ENCODE measurements at regions not wholly inside any gene's neighbourhood (a gene's known extent, or its start where the extent isn't known, plus 50 kb on each side); places are given as distances from the start of the nearest gene placed in this dataset.
A peak's percentile ranks its signal among the peaks of the same experiment; 100 is the strongest.
"Not testable (repeated sequence)": the region's sequence is repeated elsewhere in the genome, so short reads cannot be mapped to it uniquely, and the experiment has no call there.

- no peaks in the 10 kb centered on the region for H3K4me1 ChIP-seq (ENCODE audit: control insufficient read depth, insufficient read depth, low read length)
- no peak overlapping the region for H3K9ac ChIP-seq (ENCODE audit: low read length)
- H3K27me3 ChIP-seq (replicated peaks; ENCODE audit: control insufficient read depth, insufficient read depth, low read length) = no peaks in the 10 kb centered on the region
- DNase-seq (ENCODE audit: low read depth) = no peak
- no peak overlapping the region for H3K4me3 ChIP-seq (ENCODE audit: low read length)
- no peaks in the 10 kb centered on the region for H3K9me3 ChIP-seq (ENCODE audit: control insufficient read depth, low read length)
- H3K36me3 ChIP-seq (ENCODE audit: control insufficient read depth, insufficient read depth, low read length, severe bottlenecking) = no peaks in the 10 kb centered on the region
Observed at GRCh38 chr19:21612403-21612872, 107.0 kb downstream of the ZNF429 start.

DNA sequence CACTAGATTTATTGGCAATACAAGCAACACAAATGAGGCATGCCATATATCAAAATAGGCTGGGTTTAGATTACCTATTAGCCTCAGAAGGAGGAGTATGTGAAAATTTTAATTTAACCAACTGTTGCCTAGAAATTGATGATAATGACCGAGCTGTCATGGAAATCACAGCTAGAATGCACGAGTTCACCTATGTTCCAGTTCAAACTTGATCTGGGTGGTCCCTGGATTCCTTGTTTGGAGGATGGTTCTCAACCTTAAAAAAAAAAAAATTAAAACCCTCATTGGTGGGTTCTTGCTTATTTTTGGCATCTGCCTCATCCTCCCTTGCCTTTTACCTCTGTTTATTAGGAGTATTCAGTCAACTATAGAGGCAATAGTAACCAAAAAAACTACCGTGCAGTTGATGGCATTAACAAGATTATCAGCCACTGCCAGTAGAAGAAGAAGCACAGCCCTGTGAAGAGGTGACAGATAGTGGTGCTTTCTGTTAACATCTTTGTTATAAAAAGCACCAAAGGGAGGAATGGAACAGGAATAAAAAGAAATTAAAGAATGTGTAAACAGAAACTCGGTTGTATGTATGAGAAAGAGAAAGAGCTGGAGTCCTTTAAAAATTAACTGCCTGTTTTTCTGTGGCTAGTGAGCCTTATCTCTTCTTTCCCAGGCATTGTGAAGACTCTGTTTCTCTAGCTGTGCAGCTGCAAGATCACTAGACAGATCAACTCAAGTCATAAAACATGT lies 106.4 kb downstream of the ZNF429 start:
- no peak for DNase-seq (ENCODE audit: low read depth)

DNA sequence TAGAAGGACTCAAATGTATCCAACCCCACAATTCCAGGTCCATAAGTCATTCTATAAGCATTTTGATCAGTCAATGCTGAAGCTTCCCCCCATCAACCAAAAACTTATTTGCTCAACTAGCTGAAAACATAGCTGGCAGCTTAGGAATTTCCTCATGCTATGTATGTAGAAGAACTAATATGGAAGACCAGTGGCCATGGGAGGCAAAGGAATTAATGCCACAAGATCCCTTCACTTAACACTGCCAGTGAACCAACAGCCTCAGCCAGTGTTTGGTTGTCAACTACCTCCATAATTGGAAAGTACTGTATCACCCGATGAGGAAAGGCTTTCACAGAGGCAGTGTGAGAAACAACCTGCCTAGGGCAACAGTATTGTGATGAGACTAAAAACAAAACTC lies 105.4 kb downstream of the ZNF429 start:
- H3K36me3 ChIP-seq (ENCODE audit: control insufficient read depth, insufficient read depth, low read length, severe bottlenecking) = no peaks in the 10 kb centered on the region
- DNase-seq (ENCODE audit: low read depth) = no peak
- no peak overlapping the region for H3K9ac ChIP-seq (ENCODE audit: low read length)
- no peaks in the 10 kb centered on the region for H3K27me3 ChIP-seq (replicated peaks; ENCODE audit: control insufficient read depth, insufficient read depth, low read length)
- H3K9me3 ChIP-seq (ENCODE audit: control insufficient read depth, low read length) = no peaks in the 10 kb centered on the region
- H3K4me1 ChIP-seq (ENCODE audit: control insufficient read depth, insufficient read depth, low read length) = no peaks in the 10 kb centered on the region
- H3K4me3 ChIP-seq (ENCODE audit: low read length) = no peak overlapping the region

More for the DNA sequence above, 106.4 kb downstream of the ZNF429 start:
- Histone ChIP-seq H3K27me3 (replicated peaks; ENCODE audit: control insufficient read depth, insufficient read depth, low read length) (no peaks in the 10 kb centered on the region), H3K4me1 (ENCODE audit: control insufficient read depth, insufficient read depth, low read length) (no peaks in the 10 kb centered on the region), H3K36me3 (ENCODE audit: control insufficient read depth, insufficient read depth, low read length, severe bottlenecking) (no peaks in the 10 kb centered on the region), H3K4me3 (ENCODE audit: low read length) (no peak overlapping the region), H3K9ac (ENCODE audit: low read length) (no peak overlapping the region), H3K9me3 (ENCODE audit: control insufficient read depth, low read length) (no peaks in the 10 kb centered on the region)

GRCh38 chr19:21610341-21610740 lies 104.9 kb downstream of the ZNF429 start:
- Histone ChIP-seq H3K36me3 (ENCODE audit: control insufficient read depth, insufficient read depth, low read length, severe bottlenecking) (no peaks in the 10 kb centered on the region), H3K4me3 (ENCODE audit: low read length) (no peak overlapping the region), H3K4me1 (ENCODE audit: control insufficient read depth, insufficient read depth, low read length) (no peaks in the 10 kb centered on the region), H3K9ac (ENCODE audit: low read length) (no peak overlapping the region), H3K9me3 (ENCODE audit: control insufficient read depth, low read length) (no peaks in the 10 kb centered on the region), H3K27me3 (replicated peaks; ENCODE audit: control insufficient read depth, insufficient read depth, low read length) (no peaks in the 10 kb centered on the region)
- DNase-seq (ENCODE audit: low read depth) = no peak

GRCh38 chr19:21608571-21608970 lies 103.2 kb downstream of the ZNF429 start:
- Histone ChIP-seq H3K9me3 (ENCODE audit: control insufficient read depth, low read length) (no peaks in the 10 kb centered on the region), H3K9ac (ENCODE audit: low read length) (no peak overlapping the region), H3K27me3 (replicated peaks; ENCODE audit: control insufficient read depth, insufficient read depth, low read length) (no peaks in the 10 kb centered on the region), H3K4me1 (ENCODE audit: control insufficient read depth, insufficient read depth, low read length) (peaks cover 6% of the 10 kb centered on the region), H3K36me3 (ENCODE audit: control insufficient read depth, insufficient read depth, low read length, severe bottlenecking) (no peaks in the 10 kb centered on the region), H3K4me3 (ENCODE audit: low read length) (no peak overlapping the region)
- no peak for DNase-seq (ENCODE audit: low read depth)

DNA sequence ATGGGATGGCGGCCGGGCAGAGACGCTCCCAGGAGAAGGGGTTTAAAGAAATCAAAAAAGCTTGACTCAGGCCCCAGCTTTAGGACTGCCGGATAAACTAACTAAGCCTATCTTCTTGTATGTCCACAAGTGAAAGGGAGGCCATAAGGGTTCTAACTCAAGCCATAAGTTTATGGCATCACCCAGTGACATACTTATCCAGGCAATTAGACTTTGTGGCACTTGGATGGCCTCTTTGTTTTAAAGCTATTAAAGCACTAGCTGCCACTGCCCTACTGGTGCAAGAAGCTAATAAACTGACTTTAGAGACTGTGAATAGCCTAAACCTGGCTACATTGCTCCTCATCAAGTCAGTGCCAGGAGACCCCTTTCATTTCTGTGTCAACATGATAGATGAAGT lies 102.0 kb downstream of the ZNF429 start:
- peaks cover 6% of the 10 kb centered on the region for H3K4me1 ChIP-seq (ENCODE audit: control insufficient read depth, insufficient read depth, low read length)
- H3K4me3 ChIP-seq (ENCODE audit: low read length) = no peak overlapping the region
- H3K9ac ChIP-seq (ENCODE audit: low read length) = no peak overlapping the region
- no peaks in the 10 kb centered on the region for H3K27me3 ChIP-seq (replicated peaks; ENCODE audit: control insufficient read depth, insufficient read depth, low read length)
- no peaks in the 10 kb centered on the region for H3K36me3 ChIP-seq (ENCODE audit: control insufficient read depth, insufficient read depth, low read length, severe bottlenecking)
- no peak for DNase-seq (ENCODE audit: low read depth)
- H3K9me3 ChIP-seq (ENCODE audit: control insufficient read depth, low read length) = no peaks in the 10 kb centered on the region

- not testable (repeated sequence) for H3K9ac ChIP-seq (ENCODE audit: low read length); H3K36me3 ChIP-seq (ENCODE audit: control insufficient read depth, insufficient read depth, low read length, severe bottlenecking)
Observed at GRCh38 chr19:21607011-21607410, 101.6 kb downstream of the ZNF429 start.

GRCh38 chr19:21606326-21606725 lies 100.9 kb downstream of the ZNF429 start:
- not testable (repeated sequence) for H3K36me3 ChIP-seq (ENCODE audit: control insufficient read depth, insufficient read depth, low read length, severe bottlenecking); H3K4me3 ChIP-seq (ENCODE audit: low read length); H3K27me3 ChIP-seq (replicated peaks; ENCODE audit: control insufficient read depth, insufficient read depth, low read length); DNase-seq (ENCODE audit: low read depth); H3K9me3 ChIP-seq (ENCODE audit: control insufficient read depth, low read length); H3K9ac ChIP-seq (ENCODE audit: low read length); H3K4me1 ChIP-seq (ENCODE audit: control insufficient read depth, insufficient read depth, low read length)

More at GRCh38 chr19:21607011-21607410, 101.6 kb downstream of the ZNF429 start:
- not testable (repeated sequence) for H3K4me3 ChIP-seq (ENCODE audit: low read length); H3K4me1 ChIP-seq (ENCODE audit: control insufficient read depth, insufficient read depth, low read length); DNase-seq (ENCODE audit: low read depth); H3K27me3 ChIP-seq (replicated peaks; ENCODE audit: control insufficient read depth, insufficient read depth, low read length); H3K9me3 ChIP-seq (ENCODE audit: control insufficient read depth, low read length)

- peaks cover 6% of the 10 kb centered on the region for H3K4me1 ChIP-seq (ENCODE audit: control insufficient read depth, insufficient read depth, low read length)
Observed at GRCh38 chr19:21604951-21605476, 99.6 kb downstream of the ZNF429 start.

More at GRCh38 chr19:21604951-21605476, 99.6 kb downstream of the ZNF429 start:
- Histone ChIP-seq H3K9ac (ENCODE audit: low read length) (peak overlapping the region; percentile 75), H3K36me3 (ENCODE audit: control insufficient read depth, insufficient read depth, low read length, severe bottlenecking) (no peaks in the 10 kb centered on the region), H3K4me3 (ENCODE audit: low read length) (peak overlapping the region; percentile 80), H3K9me3 (ENCODE audit: control insufficient read depth, low read length) (no peaks in the 10 kb centered on the region), H3K27me3 (replicated peaks; ENCODE audit: control insufficient read depth, insufficient read depth, low read length) (no peaks in the 10 kb centered on the region)
- DNase-seq (ENCODE audit: low read depth) = no peak
